Right forelimb (tissue), 1 donor: ENCODE measurements at regions not wholly inside any gene's neighbourhood (a gene's known extent, or its start where the extent isn't known, plus 50 kb on each side); places are given as distances from the start of the nearest gene placed in this dataset.
"Not testable (repeated sequence)": the region's sequence is repeated elsewhere in the genome, so short reads cannot be mapped to it uniquely, and the experiment has no call there.

ENCODE experiments used
- DNase-seq: peaks from one replicate; pipeline ENCODE4 v3.0.0-alpha.2; 2018

GRCh38 chr3:177889652-177890358 is 646.4 kb upstream of the KCNMB2 start:
- DNase-seq: no peak

GRCh38 chr3:177890359-177890683 is 645.9 kb upstream of the KCNMB2 start:
- no peak for DNase-seq

- DNase-seq: not testable (repeated sequence)
These were observed 644.7 kb upstream of the KCNMB2 start for GRCh38 chr3:177891569-177891968.

GRCh38 chr3:177893331-177893730 is 642.9 kb upstream of the KCNMB2 start:
- no peak for DNase-seq

GRCh38 chr3:177894081-177894728 is 642.0 kb upstream of the KCNMB2 start:
- DNase-seq: no peak

GRCh38 chr3:177898185-177898584 is 638.1 kb upstream of the KCNMB2 start:
- DNase-seq: no peak

- DNase-seq: no peak
These were observed 636.8 kb upstream of the KCNMB2 start for GRCh38 chr3:177899275-177900067.

- DNase-seq: no peak
These were observed 633.4 kb upstream of the KCNMB2 start for GRCh38 chr3:177902876-177903275.

GRCh38 chr3:177904621-177905020 is 631.6 kb upstream of the KCNMB2 start:
- DNase-seq: no peak

GRCh38 chr3:177905173-177906125 is 630.8 kb upstream of the KCNMB2 start:
- no peak for DNase-seq

- no peak for DNase-seq
These were observed 630.1 kb upstream of the KCNMB2 start for GRCh38 chr3:177906126-177906511.

GRCh38 chr3:177906578-177907229 is 629.5 kb upstream of the KCNMB2 start:
- no peak for DNase-seq

- not testable (repeated sequence) for DNase-seq
These were observed 626.7 kb upstream of the KCNMB2 start for GRCh38 chr3:177909530-177909929.

GRCh38 chr3:177914224-177914623 is 622.0 kb upstream of the KCNMB2 start:
- DNase-seq: no peak

- no peak for DNase-seq
These were observed 619.8 kb upstream of the KCNMB2 start for GRCh38 chr3:177916461-177916860.

GRCh38 chr3:177917234-177917861 is 618.9 kb upstream of the KCNMB2 start:
- DNase-seq: no peak

- DNase-seq: no peak
These were observed 615.1 kb upstream of the KCNMB2 start for GRCh38 chr3:177921153-177921552.

- DNase-seq: no peak
These were observed 612.0 kb upstream of the KCNMB2 start for GRCh38 chr3:177924261-177924660.

- no peak for DNase-seq
These were observed 607.9 kb upstream of the KCNMB2 start for GRCh38 chr3:177928172-177928873.

- no peak for DNase-seq
These were observed 606.9 kb upstream of the KCNMB2 start for GRCh38 chr3:177929310-177929709.

GRCh38 chr3:177930771-177931170 is 605.5 kb upstream of the KCNMB2 start:
- no peak for DNase-seq
